ENCODE measurements at regions not wholly inside any gene's neighbourhood (a gene's known extent, or its start where the extent isn't known, plus 50 kb on each side); places are given as distances from the start of the nearest gene placed in this dataset.
A peak's percentile ranks its signal among the peaks of the same experiment; 100 is the strongest.

DNA sequence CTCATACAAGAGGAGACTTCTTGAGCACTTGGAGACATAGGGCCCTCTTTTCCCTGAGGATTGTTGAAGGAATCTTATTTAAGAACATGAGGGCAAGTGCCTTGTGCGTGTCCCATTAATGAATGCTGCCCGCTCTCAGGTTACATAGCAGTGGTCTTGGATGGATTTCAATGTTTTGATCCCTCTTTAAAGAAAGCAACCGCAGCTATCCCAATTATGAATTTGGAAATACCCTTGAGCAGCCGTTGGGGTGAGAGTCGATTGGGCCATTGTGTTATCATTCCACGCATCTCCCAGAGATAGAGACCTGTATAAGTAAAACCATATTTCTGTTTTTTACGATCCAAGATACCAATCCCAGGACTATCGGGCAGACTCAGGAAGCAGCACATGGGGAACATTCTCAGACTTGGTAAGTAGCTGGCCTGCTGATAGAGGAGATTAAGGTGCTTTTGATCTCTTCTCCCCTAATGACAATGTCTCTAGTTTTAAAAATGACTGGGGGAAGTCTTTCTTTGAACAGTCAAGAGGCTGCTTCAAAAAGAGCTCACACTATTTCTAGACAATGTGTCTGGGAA, 145.3 kb downstream of the MACROH2A1 start:
- TF ChIP-seq, protein P1, sequence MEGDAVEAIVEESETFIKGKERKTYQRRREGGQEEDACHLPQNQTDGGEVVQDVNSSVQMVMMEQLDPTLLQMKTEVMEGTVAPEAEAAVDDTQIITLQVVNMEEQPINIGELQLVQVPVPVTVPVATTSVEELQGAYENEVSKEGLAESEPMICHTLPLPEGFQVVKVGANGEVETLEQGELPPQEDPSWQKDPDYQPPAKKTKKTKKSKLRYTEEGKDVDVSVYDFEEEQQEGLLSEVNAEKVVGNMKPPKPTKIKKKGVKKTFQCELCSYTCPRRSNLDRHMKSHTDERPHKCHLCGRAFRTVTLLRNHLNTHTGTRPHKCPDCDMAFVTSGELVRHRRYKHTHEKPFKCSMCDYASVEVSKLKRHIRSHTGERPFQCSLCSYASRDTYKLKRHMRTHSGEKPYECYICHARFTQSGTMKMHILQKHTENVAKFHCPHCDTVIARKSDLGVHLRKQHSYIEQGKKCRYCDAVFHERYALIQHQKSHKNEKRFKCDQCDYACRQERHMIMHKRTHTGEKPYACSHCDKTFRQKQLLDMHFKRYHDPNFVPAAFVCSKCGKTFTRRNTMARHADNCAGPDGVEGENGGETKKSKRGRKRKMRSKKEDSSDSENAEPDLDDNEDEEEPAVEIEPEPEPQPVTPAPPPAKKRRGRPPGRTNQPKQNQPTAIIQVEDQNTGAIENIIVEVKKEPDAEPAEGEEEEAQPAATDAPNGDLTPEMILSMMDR (IDR thresholded peaks at IDR 0.05), result no peak
- no peak for TF ChIP-seq POLR2A (IDR thresholded peaks at IDR 0.05)
- DNase-seq (ENCODE audit: low spot score in 2 of 2), result no peak
- 77 to 82% methylated on average over 8 of the region's 8 CpGs for WGBS, 2 donors
- no peak overlapping the region for H3K4me3 ChIP-seq (ENCODE audit: low read depth, poor library complexity, severe bottlenecking)
- intact Hi-C loops (cut with DNase I; ENCODE audit: low total_unique reads), result no loop called here

DNA sequence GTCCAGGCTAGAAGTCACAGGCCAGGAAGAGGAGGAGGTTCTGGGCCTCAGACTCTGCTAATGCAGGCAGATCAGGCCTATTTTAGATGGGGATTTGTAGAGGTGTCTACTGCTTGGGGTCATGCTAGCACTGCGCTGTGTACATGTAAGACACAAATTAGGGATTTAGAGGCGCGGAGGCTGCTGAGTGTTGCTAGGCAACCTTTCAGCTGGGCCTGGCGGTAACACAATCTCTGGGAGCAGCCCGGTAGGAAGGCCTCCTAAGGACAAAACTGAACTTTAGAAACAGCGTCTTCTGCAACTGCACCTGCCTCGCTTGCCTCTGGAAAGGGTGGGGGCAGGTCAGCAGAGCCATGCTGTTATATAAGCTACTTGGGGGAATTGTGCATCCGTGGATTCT, 147.9 kb downstream of the MACROH2A1 start:
- TF ChIP-seq, protein P1 (IDR thresholded peaks at IDR 0.05), result no peak
- TF ChIP-seq POLR2A (IDR thresholded peaks at IDR 0.05), result no peak
- DNase-seq (ENCODE audit: low spot score in 2 of 2), result peak in 1 of 2 donors; percentile 71
- 94 to 95% methylated on average over 8 of the region's 8 CpGs for WGBS, 2 donors
- no peak overlapping the region for H3K4me3 ChIP-seq (ENCODE audit: low read depth, poor library complexity, severe bottlenecking)
- intact Hi-C loops (cut with DNase I; ENCODE audit: low total_unique reads), result no loop called here

DNA sequence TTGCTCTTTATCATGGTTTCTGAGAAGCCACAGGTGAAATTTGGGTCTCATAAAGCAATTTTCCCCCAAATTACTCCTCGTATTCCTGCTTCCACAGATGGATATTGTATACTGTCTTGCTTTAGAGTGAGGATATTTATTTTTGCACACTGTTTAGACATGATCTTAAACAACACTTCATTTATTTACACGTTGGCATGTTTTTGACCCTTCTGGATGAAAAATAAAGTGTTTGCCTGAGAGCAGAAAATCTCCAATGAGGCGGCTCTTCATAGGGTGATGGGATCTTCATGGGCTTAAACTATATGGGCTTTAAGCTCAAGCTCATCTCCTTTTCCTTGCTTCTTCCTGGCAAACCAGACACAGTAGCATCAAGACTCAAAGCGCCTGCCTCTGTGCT, 148.4 kb downstream of the MACROH2A1 start:
- TF ChIP-seq, protein P1 (IDR thresholded peaks at IDR 0.05), result no peak
- no peak for TF ChIP-seq POLR2A (IDR thresholded peaks at IDR 0.05)
- 92 to 93% methylated on average over 4 of the region's 4 CpGs for WGBS, 2 donors
- DNase-seq (ENCODE audit: low spot score in 2 of 2), result no peak
- no peak overlapping the region for H3K4me3 ChIP-seq (ENCODE audit: low read depth, poor library complexity, severe bottlenecking)
- intact Hi-C loops (cut with DNase I; ENCODE audit: low total_unique reads), result no loop called here

DNA sequence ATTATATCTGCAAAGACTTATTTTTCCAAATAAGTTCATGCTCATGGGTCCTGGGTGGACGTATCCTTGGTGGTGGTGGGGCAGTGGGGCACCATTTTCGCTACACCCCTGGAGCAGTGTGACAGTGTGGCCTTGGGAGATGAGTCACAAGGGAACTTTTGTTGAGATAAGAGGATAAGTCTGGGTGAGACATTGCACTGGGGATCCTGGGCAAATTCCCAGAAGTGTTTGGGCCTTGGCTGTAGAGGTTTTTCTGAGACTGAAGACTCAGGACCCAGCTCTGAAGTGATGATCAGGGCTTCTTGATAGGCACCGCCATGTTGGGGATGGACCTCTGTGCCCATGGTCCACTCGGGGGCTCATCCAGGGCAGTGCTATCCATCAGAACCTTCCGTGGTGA, 149.4 kb downstream of the MACROH2A1 start:
- 93 to 97% methylated on average over 5 of the region's 5 CpGs for WGBS, 2 donors
- DNase-seq (ENCODE audit: low spot score in 2 of 2), result peak in 1 of 2 donors; percentile 63
- no peak overlapping the region for H3K4me3 ChIP-seq (ENCODE audit: low read depth, poor library complexity, severe bottlenecking)
- no peak for TF ChIP-seq POLR2A (IDR thresholded peaks at IDR 0.05)
- TF ChIP-seq, protein P1 (IDR thresholded peaks at IDR 0.05), result no peak
- intact Hi-C loops (cut with DNase I; ENCODE audit: low total_unique reads), result no loop called here

DNA sequence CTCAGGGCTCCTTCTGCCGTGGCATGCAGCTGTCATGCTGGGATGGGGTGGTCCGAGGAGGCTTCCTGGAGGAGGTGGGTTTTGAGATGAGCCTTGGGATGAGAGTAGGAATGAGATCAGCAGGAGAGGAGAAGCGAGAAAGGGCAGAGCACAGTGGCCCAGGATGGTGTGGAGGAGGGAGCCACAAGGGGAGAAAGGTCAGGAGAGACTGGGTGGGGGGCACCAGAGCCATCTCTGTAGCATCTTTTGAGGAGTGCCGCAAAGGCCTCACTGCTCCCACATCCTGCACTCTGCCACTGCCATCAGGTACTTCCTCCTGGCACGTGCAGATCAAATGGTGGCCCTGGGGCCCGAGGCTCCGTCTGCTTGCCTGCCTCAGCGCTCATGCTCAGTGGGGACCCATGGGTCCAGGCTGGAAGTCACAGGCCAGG, 150.2 kb downstream of the MACROH2A1 start:
- peak; percentile 9 to 68 for DNase-seq (ENCODE audit: low spot score in 2 of 2)
- no peak overlapping the region for H3K4me3 ChIP-seq (ENCODE audit: low read depth, poor library complexity, severe bottlenecking)
- WGBS, 2 donors, result 84 to 88% methylated on average over 8 of the region's 8 CpGs
- intact Hi-C loops (cut with DNase I; ENCODE audit: low total_unique reads), result no loop called here
- no peak for TF ChIP-seq POLR2A (IDR thresholded peaks at IDR 0.05)
- TF ChIP-seq, protein P1 (IDR thresholded peaks at IDR 0.05), result no peak

All from lower leg skin (tissue), 4 donors.